GM19238 (cell line): ENCODE measurements at regions not wholly inside any gene's neighbourhood (a gene's known extent, or its start where the extent isn't known, plus 50 kb on each side); places are given as distances from the start of the nearest gene placed in this dataset.

Source experiments
- DNase-seq: peaks from one replicate; pipeline ENCODE4 v3.0.0; 2011; ENCODE audit warnings: low spot score; ENCODE audit not compliant: insufficient read length

DNA sequence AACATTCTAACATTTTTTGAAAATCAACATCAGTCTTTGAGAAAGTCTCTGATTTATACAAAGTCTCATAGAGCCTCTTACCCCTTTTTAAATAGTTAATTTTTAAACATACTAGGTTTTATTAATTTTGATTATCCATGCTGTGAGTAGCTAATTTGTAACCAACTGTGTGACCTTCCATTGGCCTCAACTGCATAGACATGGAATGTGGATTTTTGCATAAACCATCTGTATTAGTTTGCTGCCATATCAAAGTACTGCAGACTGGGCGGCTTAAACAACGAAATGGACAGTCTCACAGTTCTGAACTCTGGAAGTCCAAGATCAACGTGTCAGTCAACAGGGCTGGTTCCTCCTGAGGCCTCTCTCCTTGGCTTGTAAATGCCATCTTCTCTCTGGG is 89.2 kb upstream of the AJAP1 start:
- no peak for DNase-seq

DNA sequence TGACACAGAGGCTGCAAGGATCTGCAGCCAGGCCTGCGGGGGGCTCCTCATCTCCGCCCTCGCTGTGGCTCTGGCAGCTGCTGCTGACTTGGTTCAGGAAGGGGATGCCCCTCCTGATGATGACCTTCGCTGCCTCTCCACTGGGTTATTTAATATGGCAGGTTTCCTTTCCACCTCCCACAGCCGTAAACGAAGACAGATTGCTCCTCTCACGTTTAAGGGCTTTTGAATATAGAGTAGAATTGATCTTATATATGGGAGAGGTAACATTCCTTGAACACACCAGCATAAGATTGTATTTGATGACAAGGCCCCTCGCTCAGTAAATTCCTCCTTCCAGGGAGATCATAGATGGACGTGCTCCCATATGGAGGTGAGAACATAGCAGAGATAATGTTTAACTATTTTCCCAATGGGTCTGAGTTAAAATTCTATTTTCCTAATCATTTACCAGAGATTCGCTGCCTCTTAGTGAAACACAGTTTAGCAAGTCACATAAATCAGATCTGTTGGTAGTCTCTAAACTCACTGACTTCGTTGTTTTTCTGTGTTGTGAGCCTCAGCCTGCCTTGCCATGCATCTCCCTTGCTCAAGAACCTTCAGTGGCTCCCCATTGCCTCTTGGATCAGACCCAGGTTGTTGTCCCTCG is 88.5 kb upstream of the AJAP1 start:
- no peak for DNase-seq

DNA sequence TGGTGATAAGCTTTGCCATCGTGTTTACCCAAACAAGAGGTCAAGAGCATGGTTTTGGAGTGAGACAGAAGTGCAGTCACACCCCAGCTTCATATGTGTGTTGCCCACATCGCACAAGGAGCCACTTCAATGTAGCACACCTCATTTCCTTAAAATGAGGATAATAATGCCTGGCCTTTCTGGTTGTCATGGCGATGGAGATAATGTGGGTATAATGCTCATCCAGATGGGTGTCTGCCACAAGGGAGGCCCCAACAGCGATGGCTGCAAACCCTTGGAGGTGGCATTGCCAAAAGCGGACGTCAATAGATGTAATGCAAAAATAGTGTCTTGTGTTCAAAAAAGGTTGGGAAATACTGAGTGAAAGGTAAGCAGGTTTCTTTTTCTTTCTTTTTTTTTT is 83.1 kb upstream of the AJAP1 start:
- DNase-seq = no peak

DNA sequence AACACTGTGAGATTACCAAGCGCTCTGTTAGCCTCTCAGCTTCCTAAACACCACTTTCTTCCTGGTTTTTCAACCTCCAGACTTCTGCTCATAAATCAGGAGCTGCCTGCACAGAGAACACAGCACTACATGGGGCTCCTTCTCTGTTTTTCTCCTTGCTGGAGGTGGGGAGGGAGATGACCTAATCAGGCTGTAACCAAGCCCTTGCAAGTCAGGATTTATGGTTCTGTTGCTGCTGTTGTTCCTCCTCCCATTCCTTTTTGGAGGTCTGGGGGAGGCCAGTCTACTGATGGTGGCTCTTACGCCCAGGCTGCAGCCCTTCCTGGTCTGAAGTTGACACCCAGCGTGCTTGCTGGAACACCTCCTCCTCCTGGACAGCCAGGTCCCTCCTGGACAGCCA is 80.9 kb upstream of the AJAP1 start:
- DNase-seq = no peak

GRCh38 chr1:4581807-4582206 is 72.6 kb upstream of the AJAP1 start:
- no peak for DNase-seq

- DNase-seq = no peak
Observed at GRCh38 chr1:4584449-4584848, 70.0 kb upstream of the AJAP1 start.

GRCh38 chr1:4585216-4585615 is 69.2 kb upstream of the AJAP1 start:
- DNase-seq = peak; percentile 35

- DNase-seq = no peak
Observed at GRCh38 chr1:4585705-4586104, 68.7 kb upstream of the AJAP1 start.

GRCh38 chr1:4586611-4587160 is 67.7 kb upstream of the AJAP1 start:
- no peak for DNase-seq

- no peak for DNase-seq
Observed at GRCh38 chr1:4587721-4588120, 66.7 kb upstream of the AJAP1 start.

- DNase-seq = no peak
Observed at GRCh38 chr1:4590756-4591155, 63.7 kb upstream of the AJAP1 start.

DNA sequence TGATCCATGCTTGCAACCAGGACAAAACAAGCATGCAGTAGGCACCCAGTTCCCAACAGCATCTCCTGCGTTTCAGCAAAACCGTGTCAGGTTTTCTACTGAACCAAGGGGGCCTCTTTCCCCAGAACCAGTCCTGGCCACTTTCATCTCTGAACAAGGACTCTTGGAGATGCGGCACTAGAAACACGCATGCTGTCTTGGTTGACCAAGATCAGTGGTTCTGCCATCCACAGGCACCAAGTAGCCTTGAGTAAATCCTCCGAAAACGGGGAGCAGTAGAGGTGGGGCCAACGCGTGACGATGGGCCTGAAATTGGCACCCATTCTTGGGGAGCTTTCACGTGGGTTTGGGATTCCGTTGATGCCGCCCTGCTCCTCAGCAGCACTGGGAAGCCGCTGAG is 62.5 kb upstream of the AJAP1 start:
- no peak for DNase-seq

DNA sequence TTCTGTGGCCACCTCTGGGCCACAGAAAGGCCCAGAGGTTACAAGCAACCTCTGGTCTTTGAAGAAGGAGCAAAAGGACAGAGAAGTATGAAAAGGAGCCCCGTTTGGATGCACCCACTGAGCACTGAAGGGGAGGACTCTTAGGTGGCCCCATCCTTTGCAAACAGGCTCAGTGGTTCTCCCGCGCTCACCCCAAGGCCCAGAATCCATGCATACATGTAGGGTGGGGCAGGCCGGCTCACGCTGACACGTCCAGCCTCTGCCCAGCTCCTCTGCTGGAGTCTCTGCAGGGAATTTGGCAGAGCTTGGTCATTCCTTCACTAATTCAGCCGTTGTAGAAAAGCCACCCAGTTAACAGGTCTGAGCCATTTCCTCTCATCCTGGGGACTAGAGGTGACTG is 61.3 kb upstream of the AJAP1 start:
- DNase-seq = no peak

GRCh38 chr1:4594286-4594991 is 60.0 kb upstream of the AJAP1 start:
- no peak for DNase-seq

GRCh38 chr1:4595341-4596225 is 58.8 kb upstream of the AJAP1 start:
- DNase-seq = no peak

DNA sequence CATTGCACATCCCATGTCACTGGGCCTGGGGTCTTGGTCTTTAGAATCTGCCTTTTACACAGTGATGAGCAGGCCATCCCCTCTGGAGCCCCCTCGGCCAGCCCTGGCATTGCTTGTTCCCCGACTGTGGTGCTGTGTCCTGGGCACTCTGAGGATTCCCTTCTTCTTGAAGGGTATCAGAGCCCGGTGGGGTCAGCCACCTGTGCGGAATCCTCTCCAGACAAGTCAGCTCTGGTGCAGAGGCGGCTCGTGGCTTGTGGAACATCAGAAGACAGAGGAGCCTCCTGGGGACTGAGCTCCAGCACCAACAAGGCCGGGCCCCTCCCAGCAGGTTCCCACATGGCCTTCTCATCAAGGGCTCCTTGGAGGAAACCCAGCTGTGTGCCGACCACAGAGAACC is 57.9 kb upstream of the AJAP1 start:
- DNase-seq = no peak

DNA sequence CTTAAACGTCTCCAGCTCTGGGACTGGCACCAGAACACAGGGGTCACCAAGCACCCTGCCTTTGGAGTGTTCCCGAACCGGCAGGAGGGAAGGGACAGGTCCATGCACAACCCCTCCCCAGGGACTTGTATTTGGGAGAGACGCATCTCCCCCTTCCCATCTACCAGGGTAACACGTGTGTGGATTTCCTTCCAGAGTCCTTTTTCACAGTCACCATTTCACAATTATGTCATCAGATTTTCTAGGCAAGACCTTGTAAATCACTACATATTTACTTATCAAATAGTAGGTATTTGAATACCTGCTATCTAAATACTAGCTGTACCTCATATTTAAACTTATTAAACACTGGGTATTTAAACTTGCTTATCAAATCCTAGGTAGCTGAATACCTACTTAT is 57.4 kb upstream of the AJAP1 start:
- no peak for DNase-seq

GRCh38 chr1:4598561-4598960 is 55.8 kb upstream of the AJAP1 start:
- no peak for DNase-seq

DNA sequence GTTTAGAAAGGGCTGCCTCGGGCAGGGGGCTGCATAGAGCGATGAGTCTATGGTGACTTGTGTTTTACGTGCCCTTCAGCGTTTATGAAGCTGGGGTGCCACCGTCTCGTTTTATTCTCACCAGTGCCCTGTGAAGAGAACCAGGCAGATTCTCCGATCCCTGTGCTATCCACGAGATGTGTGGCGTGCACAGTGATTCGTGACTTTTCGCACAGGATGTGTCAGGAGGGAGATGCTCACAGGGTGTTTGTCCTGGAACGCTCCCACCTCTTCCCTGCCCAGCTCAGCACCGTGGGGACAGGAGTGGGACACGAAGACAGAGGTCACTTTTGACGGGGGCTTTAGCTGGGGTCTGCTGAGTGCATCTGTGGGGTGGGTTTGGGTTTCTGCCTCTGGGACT is 54.9 kb upstream of the AJAP1 start:
- DNase-seq = no peak

GRCh38 chr1:4599951-4600481 is 54.4 kb upstream of the AJAP1 start:
- DNase-seq = no peak

DNA sequence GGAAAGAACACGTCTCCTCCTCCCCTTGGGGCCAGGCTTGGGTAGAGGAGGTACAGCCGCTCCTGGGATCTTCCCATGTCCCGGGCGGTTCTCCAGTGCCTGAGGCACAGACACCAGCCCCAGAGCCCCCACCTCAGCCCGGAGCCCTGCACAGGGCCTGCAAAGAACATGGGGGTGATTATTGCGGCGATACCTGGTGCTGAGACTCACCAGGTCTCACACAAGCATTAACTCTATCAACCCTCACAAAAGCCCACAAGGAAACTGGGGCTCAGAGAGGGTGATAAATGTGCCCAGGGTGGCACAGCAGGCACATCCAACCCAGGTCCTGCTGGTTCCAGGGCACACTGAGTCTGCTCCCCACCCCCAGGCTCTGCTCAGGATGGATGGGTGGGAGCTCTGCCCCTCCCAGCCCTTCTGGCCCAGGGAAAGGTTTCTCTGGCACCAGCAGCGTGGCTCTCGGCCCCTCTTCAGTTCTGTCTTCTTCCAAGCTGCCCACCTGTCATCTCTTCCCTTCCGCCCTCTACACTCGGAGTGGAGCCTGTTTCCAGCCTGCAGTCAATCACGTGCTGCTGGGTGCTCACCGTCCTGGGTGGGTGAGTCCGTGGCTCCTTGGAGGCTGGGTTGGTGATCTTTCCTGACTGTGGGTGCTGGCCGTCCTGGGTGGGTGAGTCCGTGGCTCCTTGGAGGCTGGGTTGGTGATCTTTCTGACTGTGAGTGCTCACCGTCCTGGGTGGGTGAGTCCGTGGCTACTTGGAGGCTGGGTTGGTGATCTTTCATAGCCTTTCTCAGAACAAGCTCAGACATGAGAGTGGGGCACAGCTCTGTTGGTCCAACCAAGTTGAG is 53.6 kb upstream of the AJAP1 start:
- no peak for DNase-seq
